MM.1S (cell line): ENCODE measurements at regions not wholly inside any gene's neighbourhood (a gene's known extent, or its start where the extent isn't known, plus 50 kb on each side); places are given as distances from the start of the nearest gene placed in this dataset.

ENCODE experiments used
- DNase-seq: peaks from one replicate; pipeline ENCODE4 v3.0.0-alpha.2; 2015
- H2AFZ ChIP-seq: fragments of 300-600 bp; sonication (generic); 2 replicates; pipeline ENCODE4 v1.6.0; 2016; ENCODE audit warnings: antibody characterized with exemption, low read length
- H3F3A ChIP-seq: fragments of 300-600 bp; sonication (generic); 2 replicates; pipeline ENCODE4 v1.6.1; 2016; ENCODE audit warnings: mild to moderate bottlenecking, antibody characterized with exemption, low read length, moderate library complexity, mixed read lengths; ENCODE audit not compliant: insufficient read depth
- H3K27ac ChIP-seq: fragments of 300-600 bp; sonication (generic); 2 replicates; pipeline ENCODE4 v1.5.1; 2016; ENCODE audit warnings: mild to moderate bottlenecking, low read length
- H3K27me3 ChIP-seq: fragments of 300-600 bp; sonication (generic); replicated peaks from 2 replicates; pipeline ENCODE4 v1.6.0; 2016; ENCODE audit warnings: low read length; ENCODE audit not compliant: insufficient read depth
- H3K36me3 ChIP-seq: fragments of 300-600 bp; sonication (generic); replicated peaks from 2 replicates; pipeline ENCODE4 v1.6.1; 2016; ENCODE audit warnings: mild to moderate bottlenecking, low read length, mixed read lengths; ENCODE audit not compliant: insufficient read depth
- H3K4me1 ChIP-seq: fragments of 300-600 bp; sonication (generic); 2 replicates; pipeline ENCODE4 v1.6.1; 2016; ENCODE audit warnings: low read length, mixed read lengths
- H3K4me2 ChIP-seq: fragments of 300-600 bp; sonication (generic); 2 replicates; pipeline ENCODE4 v1.6.0; 2016; ENCODE audit warnings: low read depth, low read length
- H3K4me3 ChIP-seq: fragments of 300-600 bp; sonication (generic); 2 replicates; pipeline ENCODE4 v1.5.1; 2016; ENCODE audit warnings: low read length, mixed read lengths
- H3K79me2 ChIP-seq: fragments of 300-600 bp; sonication (generic); 2 replicates; pipeline ENCODE4 v1.6.1; 2016; ENCODE audit warnings: mixed run types, low read length, mixed read lengths
- H3K9ac ChIP-seq: fragments of 300-600 bp; sonication (generic); 2 replicates; pipeline ENCODE4 v1.6.1; 2016; ENCODE audit warnings: low read length, mixed read lengths
- H3K9me2 ChIP-seq: fragments of 300-600 bp; sonication (generic); replicated peaks from 2 replicates; pipeline ENCODE4 v1.6.1; 2016; ENCODE audit warnings: mild to moderate bottlenecking, low read length, mixed read lengths; ENCODE audit not compliant: insufficient read depth
- H3K9me3 ChIP-seq: fragments of 300-600 bp; sonication (generic); replicated peaks from 2 replicates; pipeline ENCODE4 v1.6.1; 2016; ENCODE audit warnings: mild to moderate bottlenecking, low read length, mixed read lengths; ENCODE audit not compliant: insufficient read depth
- H4K20me1 ChIP-seq: fragments of 300-600 bp; sonication (generic); 2 replicates; pipeline ENCODE4 v1.6.1; 2016; ENCODE audit warnings: mild to moderate bottlenecking, low read length, moderate library complexity, mixed read lengths; ENCODE audit not compliant: insufficient read depth
- EZH2 ChIP-seq: fragments of 300-600 bp; sonication (generic); optimal IDR thresholded peaks from 2 replicates; pipeline ENCODE3; 2017; ENCODE audit warnings: low read depth, mild to moderate bottlenecking, antibody characterized with exemption, low read length, mixed read lengths
- EZH2phosphoT487 ChIP-seq: fragments of 300-600 bp; sonication (generic); IDR thresholded peaks from 2 replicates; pipeline ENCODE4 v1.6.1; 2018; ENCODE audit warnings: antibody characterized with exemption, low read length
- TF ChIP-seq, protein P1 (sequence below): fragments of 300-600 bp; sonication (generic); IDR thresholded peaks from 2 replicates; pipeline ENCODE4 v1.5.1; 2016; ENCODE audit warnings: antibody characterized with exemption, low read length, mixed read lengths

DNA sequence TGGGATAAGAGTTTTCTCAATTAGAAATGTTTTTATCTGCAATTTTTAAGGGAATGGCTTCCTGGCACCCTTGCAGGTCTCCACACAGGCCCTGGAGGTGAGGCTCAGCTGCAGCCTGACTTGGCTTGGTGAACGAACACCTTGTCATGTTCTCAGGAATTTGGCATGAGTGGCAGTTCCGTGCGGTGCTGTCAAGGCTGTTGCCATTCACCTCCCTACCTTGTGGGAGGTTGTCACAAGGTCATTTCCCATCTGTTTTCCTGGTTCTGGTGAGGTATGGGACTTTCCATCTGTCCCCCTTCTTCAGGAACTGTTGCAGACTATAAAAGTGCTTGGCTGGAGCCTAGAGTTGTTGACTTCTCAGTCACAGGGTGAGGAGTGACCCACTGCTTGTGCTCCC, 82.9 kb downstream of the ELOVL4 start:
- no peaks in the 10 kb centered on the region for H3F3A ChIP-seq
- TF ChIP-seq EZH2phosphoT487, result no peak
- TF ChIP-seq, protein P1, sequence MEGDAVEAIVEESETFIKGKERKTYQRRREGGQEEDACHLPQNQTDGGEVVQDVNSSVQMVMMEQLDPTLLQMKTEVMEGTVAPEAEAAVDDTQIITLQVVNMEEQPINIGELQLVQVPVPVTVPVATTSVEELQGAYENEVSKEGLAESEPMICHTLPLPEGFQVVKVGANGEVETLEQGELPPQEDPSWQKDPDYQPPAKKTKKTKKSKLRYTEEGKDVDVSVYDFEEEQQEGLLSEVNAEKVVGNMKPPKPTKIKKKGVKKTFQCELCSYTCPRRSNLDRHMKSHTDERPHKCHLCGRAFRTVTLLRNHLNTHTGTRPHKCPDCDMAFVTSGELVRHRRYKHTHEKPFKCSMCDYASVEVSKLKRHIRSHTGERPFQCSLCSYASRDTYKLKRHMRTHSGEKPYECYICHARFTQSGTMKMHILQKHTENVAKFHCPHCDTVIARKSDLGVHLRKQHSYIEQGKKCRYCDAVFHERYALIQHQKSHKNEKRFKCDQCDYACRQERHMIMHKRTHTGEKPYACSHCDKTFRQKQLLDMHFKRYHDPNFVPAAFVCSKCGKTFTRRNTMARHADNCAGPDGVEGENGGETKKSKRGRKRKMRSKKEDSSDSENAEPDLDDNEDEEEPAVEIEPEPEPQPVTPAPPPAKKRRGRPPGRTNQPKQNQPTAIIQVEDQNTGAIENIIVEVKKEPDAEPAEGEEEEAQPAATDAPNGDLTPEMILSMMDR, result no peak
- no peak for TF ChIP-seq EZH2
- no peak for DNase-seq
- H3K27ac ChIP-seq, result no peak overlapping the region
- H3K27me3 ChIP-seq, result no peaks in the 10 kb centered on the region
- H3K4me2 ChIP-seq, result no peak overlapping the region
- no peak overlapping the region for H3K9ac ChIP-seq
- H3K9me2 ChIP-seq, result no peaks in the 10 kb centered on the region
- no peaks in the 10 kb centered on the region for H3K9me3 ChIP-seq
- no peak overlapping the region for H3K4me3 ChIP-seq
- H3K4me1 ChIP-seq, result 0 out of 2 replicates have a peak, but pooled peaks cover 4% of the 10 kb centered on the region
- H3K36me3 ChIP-seq, result no peaks in the 10 kb centered on the region
- no peak overlapping the region for H2AFZ ChIP-seq
- H3K79me2 ChIP-seq, result no peaks in the 10 kb centered on the region
- no peaks in the 10 kb centered on the region for H4K20me1 ChIP-seq

DNA sequence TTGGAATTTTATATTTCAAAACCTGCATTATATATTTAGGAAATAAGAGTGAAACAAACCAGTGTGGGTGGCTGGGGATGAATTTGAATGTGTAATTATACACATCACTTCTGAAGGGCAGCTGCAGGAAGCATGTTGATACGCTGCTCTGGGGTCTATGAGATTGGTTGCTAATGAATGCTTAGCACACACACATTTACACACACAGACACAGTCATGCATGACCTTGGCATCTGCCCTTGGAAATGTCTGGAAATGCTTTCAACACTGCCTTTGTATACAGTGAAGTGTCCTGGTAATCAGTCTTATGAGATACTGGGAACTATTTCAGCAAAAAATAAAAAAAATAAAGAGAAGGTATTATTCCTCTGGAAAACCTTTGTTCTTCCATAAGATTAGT, 83.4 kb downstream of the ELOVL4 start:
- no peak overlapping the region for H3K9ac ChIP-seq
- TF ChIP-seq EZH2, result no peak
- no peak overlapping the region for H3K4me3 ChIP-seq
- H3K36me3 ChIP-seq, result no peaks in the 10 kb centered on the region
- H2AFZ ChIP-seq, result no peak overlapping the region
- H3K79me2 ChIP-seq, result no peaks in the 10 kb centered on the region
- H4K20me1 ChIP-seq, result no peaks in the 10 kb centered on the region
- no peaks in the 10 kb centered on the region for H3K9me2 ChIP-seq
- no peaks in the 10 kb centered on the region for H3K9me3 ChIP-seq
- H3K4me2 ChIP-seq, result no peak overlapping the region
- H3K27me3 ChIP-seq, result no peaks in the 10 kb centered on the region
- H3K27ac ChIP-seq, result no peak overlapping the region
- H3F3A ChIP-seq, result no peaks in the 10 kb centered on the region
- 0 out of 2 replicates have a peak, but pooled peaks cover under 1% of the 10 kb centered on the region for H3K4me1 ChIP-seq
- DNase-seq, result no peak

DNA sequence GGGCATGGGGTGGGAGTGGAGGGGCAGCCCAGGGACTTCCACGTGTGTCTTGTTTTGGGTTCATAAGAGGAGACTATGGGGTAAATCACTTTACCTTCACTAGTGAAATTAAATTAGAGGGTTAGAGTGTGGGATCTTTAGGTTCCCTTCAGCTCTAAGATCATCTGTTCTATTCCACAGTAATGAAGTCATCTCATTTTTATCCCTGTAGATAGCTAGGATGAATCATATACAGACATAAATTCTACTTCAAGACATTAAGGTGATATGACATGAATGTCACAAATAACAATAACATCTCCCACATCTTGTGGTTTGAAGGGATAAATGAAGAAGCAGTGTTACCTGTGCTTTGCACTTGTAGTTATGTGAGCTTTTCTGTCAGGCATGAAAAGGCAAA, 83.8 kb downstream of the ELOVL4 start:
- Histone ChIP-seq H3K9me2 (no peaks in the 10 kb centered on the region), H4K20me1 (no peaks in the 10 kb centered on the region), H3F3A (no peaks in the 10 kb centered on the region), H3K4me2 (no peak overlapping the region), H3K36me3 (no peaks in the 10 kb centered on the region), H3K4me3 (no peak overlapping the region), H3K9me3 (no peaks in the 10 kb centered on the region), H3K27me3 (no peaks in the 10 kb centered on the region), H3K9ac (no peak overlapping the region), H2AFZ (no peak overlapping the region), H3K4me1 (no peaks in the 10 kb centered on the region), H3K79me2 (no peaks in the 10 kb centered on the region), H3K27ac (no peak overlapping the region)
- no peak for DNase-seq
- TF ChIP-seq, protein P1, result no peak
- TF ChIP-seq EZH2, result no peak
- no peak for TF ChIP-seq EZH2phosphoT487

DNA sequence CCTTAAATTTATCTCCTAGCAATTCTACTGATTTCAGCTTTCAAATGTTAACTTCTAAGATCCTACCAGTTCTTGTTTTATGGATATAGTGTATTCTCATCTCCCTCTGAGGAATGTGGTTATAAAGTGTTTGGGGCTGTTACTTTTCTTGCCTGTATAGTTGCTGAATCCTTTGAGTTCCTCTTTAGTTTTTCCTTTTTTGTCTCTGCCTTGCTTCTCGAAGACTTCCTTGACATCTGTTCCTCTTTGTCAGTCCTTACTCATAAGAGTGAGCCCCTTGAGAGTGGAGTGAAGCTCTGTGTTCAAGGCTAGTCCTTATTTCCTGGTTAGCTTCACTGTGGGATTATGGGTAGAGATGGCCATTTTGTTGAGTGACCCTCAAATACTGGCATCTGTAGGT, 84.6 kb downstream of the ELOVL4 start:
- no peaks in the 10 kb centered on the region for H3K36me3 ChIP-seq
- no peak overlapping the region for H3K4me3 ChIP-seq
- H3K9me2 ChIP-seq, result no peaks in the 10 kb centered on the region
- H3K4me1 ChIP-seq, result no peaks in the 10 kb centered on the region
- no peak overlapping the region for H2AFZ ChIP-seq
- H3K79me2 ChIP-seq, result no peaks in the 10 kb centered on the region
- DNase-seq, result no peak
- no peak overlapping the region for H3K9ac ChIP-seq
- TF ChIP-seq EZH2 (no peak), EZH2phosphoT487 (no peak)
- TF ChIP-seq, protein P1, result no peak
- H3K4me2 ChIP-seq, result no peak overlapping the region
- H3K27me3 ChIP-seq, result no peaks in the 10 kb centered on the region
- no peaks in the 10 kb centered on the region for H3F3A ChIP-seq
- H3K9me3 ChIP-seq, result no peaks in the 10 kb centered on the region
- H4K20me1 ChIP-seq, result no peaks in the 10 kb centered on the region
- H3K27ac ChIP-seq, result no peak overlapping the region
